ENCODE measurements at regions not wholly inside any gene's neighbourhood (a gene's known extent, or its start where the extent isn't known, plus 50 kb on each side); places are given as distances from the start of the nearest gene placed in this dataset.

DNA sequence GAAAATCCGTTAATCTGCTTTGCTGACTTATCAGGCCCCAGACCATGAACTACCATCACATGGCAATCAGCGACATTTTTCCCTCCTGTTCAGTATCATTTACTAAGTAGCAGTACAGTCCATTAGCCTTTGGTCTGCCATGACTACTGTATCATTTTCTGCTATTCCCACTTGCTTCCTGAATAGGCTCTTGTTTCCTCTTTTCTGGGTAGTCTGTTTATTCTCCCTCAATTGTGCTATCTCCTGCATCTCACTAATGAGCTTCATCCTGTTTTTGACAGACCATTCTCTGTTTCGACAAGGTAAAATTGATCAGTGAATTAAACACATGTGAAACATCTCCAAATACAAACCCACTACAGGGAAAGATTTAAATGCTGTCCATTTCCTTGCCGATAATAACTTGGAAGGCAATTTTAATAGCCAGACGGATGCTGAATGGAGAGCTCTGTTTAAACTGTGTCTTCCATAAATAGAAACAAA lies 263.5 kb upstream of the ANKRD55 start:
- TF ChIP-seq ZNF274 (IDR thresholded peaks at IDR 0.05; ENCODE audit: low read depth, low read length): no peak
- TF ChIP-seq YY1 (IDR thresholded peaks at IDR 0.05; ENCODE audit: insufficient read depth, insufficient read length): no peak
- TF ChIP-seq SUZ12 (IDR thresholded peaks at IDR 0.05; ENCODE audit: extremely low read depth, insufficient read depth, insufficient read length): no peak

All from NT2/D1 (cell line).